RWPE2 (cell line): ENCODE measurements at regions not wholly inside any gene's neighbourhood (a gene's known extent, or its start where the extent isn't known, plus 50 kb on each side); places are given as distances from the start of the nearest gene placed in this dataset.

Experiments
- ATAC-seq: fragments of 200-7000 bp; cut with Tn5 transposase; 3 replicates; pipeline ENCODE4 v1.9.1; 2021; ENCODE audit warnings: low read depth
- DNase-seq: peaks from one replicate; pipeline ENCODE4 v3.0.0-alpha.2; 2020; ENCODE audit warnings: low spot score
- H3K27ac ChIP-seq: fragments of 450-650 bp; 2 replicates; pipeline ENCODE4 v1.5.1; 2017; ENCODE audit warnings: mild to moderate bottlenecking; ENCODE audit not compliant: poor library complexity, severe bottlenecking
- H3K27me3 ChIP-seq: fragments of 250-450 bp; sonication (Bioruptor Pico); 2 replicates; pipeline ENCODE4 v1.5.1; 2021; ENCODE audit warnings: mild to moderate bottlenecking, moderate library complexity; ENCODE audit not compliant: insufficient read depth, poor library complexity, severe bottlenecking
- H3K36me3 ChIP-seq: fragments of 250-450 bp; sonication (Bioruptor Pico); 2 replicates; pipeline ENCODE4 v1.5.1; 2020; ENCODE audit warnings: low read depth, mild to moderate bottlenecking, moderate library complexity
- H3K4me1 ChIP-seq: fragments of 250-450 bp; sonication (Bioruptor Pico); 2 replicates; pipeline ENCODE4 v1.5.1; 2021; ENCODE audit warnings: mild to moderate bottlenecking, moderate library complexity; ENCODE audit not compliant: insufficient read depth, poor library complexity, severe bottlenecking
- H3K4me3 ChIP-seq: fragments of 250-450 bp; sonication (Bioruptor Pico); 2 replicates; pipeline ENCODE4 v1.5.1; 2021; ENCODE audit warnings: mild to moderate bottlenecking, moderate library complexity; ENCODE audit not compliant: severe bottlenecking
- H3K9me3 ChIP-seq: fragments of 250-450 bp; sonication (Bioruptor Pico); 2 replicates; pipeline ENCODE4 v1.5.1; 2021; ENCODE audit warnings: mild to moderate bottlenecking, moderate library complexity; ENCODE audit not compliant: severe bottlenecking
- TF ChIP-seq, protein P1 (sequence below): fragments of 450-650 bp; IDR thresholded peaks from one replicate; pipeline ENCODE4 v1.5.1; 2017; ENCODE audit warnings: mild to moderate bottlenecking, moderate library complexity; ENCODE audit not compliant: poor library complexity, severe bottlenecking

DNA sequence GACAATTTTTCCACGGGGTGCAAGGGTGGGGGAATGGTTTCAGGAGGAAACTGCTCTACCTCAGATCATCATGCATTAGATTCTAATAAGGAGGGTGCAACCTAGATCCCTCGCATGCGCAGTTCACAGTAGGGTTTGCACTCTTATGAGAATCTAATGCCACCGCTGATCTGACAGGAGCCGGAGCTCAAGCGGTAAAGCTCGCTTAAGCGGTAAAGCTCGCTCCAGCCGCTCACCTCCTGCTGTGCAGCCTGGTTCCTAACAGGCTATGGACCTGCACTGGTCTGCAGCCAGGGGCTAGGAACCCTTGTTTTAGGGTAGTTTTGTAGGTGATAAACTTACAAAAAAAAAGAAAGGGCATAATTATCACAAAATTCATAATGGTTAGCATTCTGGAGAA is 53.9 kb upstream of the RYR3 start:
- no peak for DNase-seq

DNA sequence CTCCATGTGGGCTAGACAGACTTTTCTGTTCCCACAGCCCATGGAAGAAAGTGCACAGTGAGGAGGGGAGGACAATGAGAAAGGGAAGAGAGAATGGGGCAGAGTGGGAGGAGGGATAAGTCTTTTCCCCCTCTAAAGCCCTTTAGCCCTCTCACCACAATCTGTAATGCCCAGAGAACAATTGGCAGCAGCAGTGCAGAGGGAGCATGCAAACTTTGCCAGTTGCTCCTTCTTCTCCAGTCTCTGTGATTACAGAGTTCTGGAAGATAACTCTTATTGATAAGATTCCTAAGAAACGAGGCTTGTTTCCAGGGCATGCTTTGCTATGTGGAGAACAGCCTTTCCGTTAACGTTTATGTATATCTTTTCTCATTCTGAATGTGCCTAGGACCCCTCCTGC is 50.0 kb upstream of the FMN1 start:
- ATAC-seq = no peak
- no peak overlapping the region for H3K4me3 ChIP-seq
- H3K4me1 ChIP-seq = peaks cover 33% of the 10 kb centered on the region
- no peaks in the 10 kb centered on the region for H3K36me3 ChIP-seq
- DNase-seq = no peak
- H3K27me3 ChIP-seq = no peaks in the 10 kb centered on the region
- peak overlapping the region; percentile 83 for H3K27ac ChIP-seq
- TF ChIP-seq, protein P1, sequence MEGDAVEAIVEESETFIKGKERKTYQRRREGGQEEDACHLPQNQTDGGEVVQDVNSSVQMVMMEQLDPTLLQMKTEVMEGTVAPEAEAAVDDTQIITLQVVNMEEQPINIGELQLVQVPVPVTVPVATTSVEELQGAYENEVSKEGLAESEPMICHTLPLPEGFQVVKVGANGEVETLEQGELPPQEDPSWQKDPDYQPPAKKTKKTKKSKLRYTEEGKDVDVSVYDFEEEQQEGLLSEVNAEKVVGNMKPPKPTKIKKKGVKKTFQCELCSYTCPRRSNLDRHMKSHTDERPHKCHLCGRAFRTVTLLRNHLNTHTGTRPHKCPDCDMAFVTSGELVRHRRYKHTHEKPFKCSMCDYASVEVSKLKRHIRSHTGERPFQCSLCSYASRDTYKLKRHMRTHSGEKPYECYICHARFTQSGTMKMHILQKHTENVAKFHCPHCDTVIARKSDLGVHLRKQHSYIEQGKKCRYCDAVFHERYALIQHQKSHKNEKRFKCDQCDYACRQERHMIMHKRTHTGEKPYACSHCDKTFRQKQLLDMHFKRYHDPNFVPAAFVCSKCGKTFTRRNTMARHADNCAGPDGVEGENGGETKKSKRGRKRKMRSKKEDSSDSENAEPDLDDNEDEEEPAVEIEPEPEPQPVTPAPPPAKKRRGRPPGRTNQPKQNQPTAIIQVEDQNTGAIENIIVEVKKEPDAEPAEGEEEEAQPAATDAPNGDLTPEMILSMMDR = no peak
- H3K9me3 ChIP-seq = no peaks in the 10 kb centered on the region

More for the DNA sequence above, 53.9 kb upstream of the RYR3 start:
- Histone ChIP-seq H3K4me1 (no peaks in the 10 kb centered on the region), H3K27me3 (peaks cover 4% of the 10 kb centered on the region), H3K36me3 (no peaks in the 10 kb centered on the region), H3K27ac (no peak overlapping the region), H3K4me3 (no peak overlapping the region), H3K9me3 (no peaks in the 10 kb centered on the region)
- no peak for ATAC-seq
- TF ChIP-seq, protein P1 = no peak
